H9 (cell line): ENCODE measurements at regions not wholly inside any gene's neighbourhood (a gene's known extent, or its start where the extent isn't known, plus 50 kb on each side); places are given as distances from the start of the nearest gene placed in this dataset.

ENCODE experiments used
- DNase-seq: peaks from one replicate; pipeline ENCODE4 v3.0.0-alpha.2; 2017
- H2AFZ ChIP-seq: one replicate; pipeline ENCODE4 v1.6.1; 2013; ENCODE audit warnings: mild to moderate bottlenecking, low read length, control low read depth, moderate library complexity
- H2AK5ac ChIP-seq: 2 replicates; pipeline ENCODE4 v1.6.1; 2013; ENCODE audit warnings: low read length, control low read depth, mixed read lengths; ENCODE audit not compliant: insufficient read length
- H2BK120ac ChIP-seq: one replicate; pipeline ENCODE4 v1.6.1; 2013; ENCODE audit warnings: low read depth, mild to moderate bottlenecking, low read length, control low read depth, inconsistent platforms; ENCODE audit not compliant: poor library complexity, severe bottlenecking
- H2BK12ac ChIP-seq: 2 replicates; pipeline ENCODE4 v1.6.1; 2013; ENCODE audit warnings: low read length, control low read depth, mixed read lengths, low read depth; ENCODE audit not compliant: insufficient read length
- H2BK15ac ChIP-seq: 2 replicates; pipeline ENCODE4 v1.6.1; 2013; ENCODE audit warnings: low read depth, low read length, control low read depth
- H2BK20ac ChIP-seq: one replicate; pipeline ENCODE4 v1.6.1; 2013; ENCODE audit warnings: low read depth, mild to moderate bottlenecking, low read length, control low read depth, inconsistent platforms; ENCODE audit not compliant: poor library complexity, severe bottlenecking
- H2BK5ac ChIP-seq: 2 replicates; pipeline ENCODE4 v1.6.1; 2013; ENCODE audit warnings: low read length, control low read depth, mixed read lengths; ENCODE audit not compliant: insufficient read length
- H3K14ac ChIP-seq: 2 replicates; pipeline ENCODE4 v1.6.1; 2013; ENCODE audit warnings: low read length, control low read depth; ENCODE audit not compliant: insufficient read depth
- H3K18ac ChIP-seq: 2 replicates; pipeline ENCODE4 v1.6.1; 2013; ENCODE audit warnings: low read depth, mild to moderate bottlenecking, mixed read lengths, low read length, control low read depth; ENCODE audit not compliant: insufficient read length
- H3K23ac ChIP-seq: 2 replicates; pipeline ENCODE4 v1.6.1; 2013; ENCODE audit warnings: low read length, control low read depth, mixed read lengths, low read depth; ENCODE audit not compliant: insufficient read length
- H3K23me2 ChIP-seq: 2 replicates; pipeline ENCODE4 v1.6.1; 2013; ENCODE audit warnings: low read depth, mild to moderate bottlenecking, mixed read lengths, low read length, control low read depth; ENCODE audit not compliant: insufficient read length, poor library complexity, severe bottlenecking
- H3K27ac ChIP-seq: 2 replicates; pipeline ENCODE4 v1.5.1; 2013; ENCODE audit warnings: low read length, control low read depth, mixed read lengths, low read depth; ENCODE audit not compliant: insufficient read length
- H3K27me3 ChIP-seq: 2 replicates; pipeline ENCODE4 v1.6.1; 2013; ENCODE audit warnings: low read length, control low read depth, inconsistent platforms; ENCODE audit not compliant: insufficient read depth
- H3K4ac ChIP-seq: 2 replicates; pipeline ENCODE4 v1.6.1; 2013; ENCODE audit warnings: low read depth, mild to moderate bottlenecking, control low read depth, inconsistent platforms, low read length, moderate library complexity
- H3K4me1 ChIP-seq: 2 replicates; pipeline ENCODE4 v1.6.1; 2013; ENCODE audit warnings: low read length, control low read depth, inconsistent platforms; ENCODE audit not compliant: insufficient read depth
- H3K4me2 ChIP-seq: 2 replicates; pipeline ENCODE4 v1.6.1; 2013; ENCODE audit warnings: low read length, control low read depth, mixed read lengths; ENCODE audit not compliant: insufficient read length, insufficient read depth
- H3K56ac ChIP-seq: 2 replicates; pipeline ENCODE4 v1.6.1; 2013; ENCODE audit warnings: low read depth, mild to moderate bottlenecking, mixed read lengths, low read length, control low read depth; ENCODE audit not compliant: insufficient read length
- H3K79me1 ChIP-seq: 2 replicates; pipeline ENCODE4 v1.6.1; 2013; ENCODE audit warnings: low read depth, mild to moderate bottlenecking, moderate library complexity, low read length, control low read depth, inconsistent platforms; ENCODE audit not compliant: insufficient read depth, poor library complexity, severe bottlenecking
- H3K79me2 ChIP-seq: 2 replicates; pipeline ENCODE4 v1.6.1; 2013; ENCODE audit warnings: low read length, control low read depth, inconsistent platforms; ENCODE audit not compliant: insufficient read depth
- H3K9ac ChIP-seq: 2 replicates; pipeline ENCODE4 v1.6.1; 2013; ENCODE audit warnings: low read length, control low read depth, mixed read lengths; ENCODE audit not compliant: insufficient read length; ENCODE audit errors: extremely low read depth
- H3K9me3 ChIP-seq: one replicate; pipeline ENCODE4 v1.6.1; 2013; ENCODE audit warnings: low read depth, low read length, inconsistent platforms; ENCODE audit not compliant: control insufficient read depth
- H3T11ph ChIP-seq: one replicate; pipeline ENCODE4 v1.6.1; 2013; ENCODE audit warnings: mild to moderate bottlenecking, low read length, control low read depth, inconsistent platforms
- H4K20me1 ChIP-seq: one replicate; pipeline ENCODE4 v1.6.1; 2013; ENCODE audit not compliant: control insufficient read depth, insufficient read length, insufficient read depth
- H4K5ac ChIP-seq: 2 replicates; pipeline ENCODE4 v1.6.1; 2013; ENCODE audit warnings: low read depth, mild to moderate bottlenecking, mixed read lengths, low read length, control low read depth; ENCODE audit not compliant: insufficient read length
- H4K8ac ChIP-seq: replicated peaks from 2 replicates; pipeline ENCODE4 v1.6.1; 2013; ENCODE audit warnings: low read length, control low read depth, mixed read lengths, low read depth; ENCODE audit not compliant: insufficient read length
- H4K91ac ChIP-seq: 2 replicates; pipeline ENCODE4 v1.6.1; 2013; ENCODE audit warnings: low read depth, mild to moderate bottlenecking, moderate library complexity, mixed read lengths, low read length, control low read depth; ENCODE audit not compliant: insufficient read length
- H3K27ac Mint-ChIP-seq, 3 experiments: 2 replicates in 2 of 3; 3 replicates in 1 of 3; pipeline ENCODE4 v1.8.0; 2020 to 2021; ENCODE audit warnings: mixed read lengths in 3 of 3, mild to moderate bottlenecking in 1 of 3, moderate library complexity in 1 of 3
- H3K27me3 Mint-ChIP-seq: 2 replicates; pipeline ENCODE4 v1.8.0; 2021; ENCODE audit warnings: low read depth, mild to moderate bottlenecking, moderate library complexity, mixed read lengths
- H3K36me3 Mint-ChIP-seq, 3 experiments: 2 replicates in 2 of 3; 3 replicates in 1 of 3; pipeline ENCODE4 v1.8.0; 2020 to 2021; ENCODE audit warnings: low read depth in 3 of 3, mixed read lengths in 3 of 3; ENCODE audit not compliant: insufficient read depth in 1 of 3
- H3K4me1 Mint-ChIP-seq, 2 experiments: 2 replicates each; pipeline ENCODE4 v1.8.0; 2020; ENCODE audit warnings: mixed read lengths in 2 of 2
- H3K4me3 Mint-ChIP-seq, 2 experiments: 2 replicates in 1 of 2; 3 replicates in 1 of 2; pipeline ENCODE4 v1.8.0; 2020 to 2021; ENCODE audit warnings: mild to moderate bottlenecking in 2 of 2, mixed read lengths in 2 of 2, moderate library complexity in 1 of 2
- H3K9me3 Mint-ChIP-seq, 2 experiments: 2 replicates in 1 of 2; 3 replicates in 1 of 2; pipeline ENCODE4 v1.8.0; 2020; ENCODE audit warnings: mild to moderate bottlenecking in 2 of 2, mixed read lengths in 2 of 2, moderate library complexity in 1 of 2
- CTCF ChIP-seq: fragments of 200-600 bp; sonication (generic); conservative IDR thresholded peaks from 3 replicates; pipeline ENCODE4 v1.8.0; 2021; ENCODE audit warnings: antibody characterized with exemption, mild to moderate bottlenecking
- WGBS: extraction: QIAGEN DNeasy Blood & Tissue Kit; methylation state at CpG from one replicate; pipeline ENCODE4 v1.1.7; 2013; ENCODE audit warnings: missing lambda C conversion rate, low lambda C conversion rate, mixed read lengths; ENCODE audit not compliant: insufficient read length; ENCODE audit errors: extremely low coverage; 5-methylcytosine and 5-hydroxymethylcytosine counted together

- Histone ChIP-seq H4K8ac (no peak overlapping the region), H3K27me3 (no peaks in the 10 kb centered on the region), H3K14ac (no peak overlapping the region; the same call in 1 of the 2 replicates), H3K79me2 (no peaks in the 10 kb centered on the region), H3K4me1 (no peaks in the 10 kb centered on the region), H2BK120ac (no peak overlapping the region), H3K4me2 (no peak overlapping the region), H3K9me3 (no peaks in the 10 kb centered on the region), H4K91ac (no peak overlapping the region), H3K23ac (no peak overlapping the region), H2BK15ac (no peak overlapping the region), H2BK5ac (no peak overlapping the region), H2AK5ac (no peak overlapping the region), H3T11ph (no peak overlapping the region), H2AFZ (no peak overlapping the region), H2BK12ac (no peak overlapping the region), H4K5ac (no peak overlapping the region), H3K18ac (no peak overlapping the region), H3K23me2 (no peaks in the 10 kb centered on the region), H3K4ac (no peak overlapping the region), H3K9ac (no peak overlapping the region), H2BK20ac (no peak overlapping the region), H3K79me1 (no peaks in the 10 kb centered on the region), H3K27ac (no peak overlapping the region), H3K56ac (no peak overlapping the region), H4K20me1 (no peaks in the 10 kb centered on the region)
- no peak overlapping the region for H3K27ac Mint-ChIP-seq
- peaks cover 0 to 2% of the 10 kb centered on the region in 2 experiments; a peak in 2 of 5 replicates for H3K9me3 Mint-ChIP-seq
- no peaks in the 10 kb centered on the region for H3K36me3 Mint-ChIP-seq
- no peak for DNase-seq
- WGBS = no CpG with 5 or more reads among the region's 13 CpGs
- no peak for TF ChIP-seq CTCF
- no peaks in the 10 kb centered on the region for H3K4me1 Mint-ChIP-seq
- peaks cover 13% of the 10 kb centered on the region for H3K27me3 Mint-ChIP-seq
- H3K4me3 Mint-ChIP-seq = no peak overlapping the region
These were observed 53.7 kb upstream of the SLCO4A1 start for GRCh38 chr20:62588458-62589149.
